OCI-LY7 (cell line): ENCODE measurements at regions not wholly inside any gene's neighbourhood (a gene's known extent, or its start where the extent isn't known, plus 50 kb on each side); places are given as distances from the start of the nearest gene placed in this dataset.

Source experiments
- BruUV-seq: library from RNA; stranded (reverse); fragments of 400-500 nt; replicated peaks from 2 replicates; lab custom pipeline; 2021; lab: Mats Ljungman, UMichigan
- CTCF ChIA-PET: fragments of 300-600 bp; sonication (Branson Sonifier 250); formaldehyde crosslinking; loops from one replicate; lab custom pipeline; 2022; ENCODE audit warnings: antibody characterized with exemption; ENCODE audit not compliant: unreplicated experiment; lab: Charles Lee
- POLR2A ChIA-PET: fragments of 300-600 bp; sonication (Branson Sonifier 250); formaldehyde crosslinking; loops from one replicate; lab custom pipeline; 2022; ENCODE audit warnings: antibody characterized with exemption; lab: Charles Lee
- DNase-seq: peaks from one replicate; pipeline ENCODE4 v3.0.0-alpha.2; 2015; ENCODE audit warnings: low spot score
- H2AFZ ChIP-seq: fragments of 200-600 bp; sonication (generic), shearing (Covaris generic); 2 replicates; pipeline ENCODE4 v1.6.1; 2014; ENCODE audit warnings: mild to moderate bottlenecking, antibody characterized with exemption, low read length, moderate library complexity
- H3K27ac ChIP-seq: fragments of 200-600 bp; sonication (generic); 2 replicates; pipeline ENCODE4 v1.5.1; 2014; ENCODE audit warnings: mixed run types, low read depth, mild to moderate bottlenecking, moderate library complexity, low read length, inconsistent platforms; ENCODE audit not compliant: poor library complexity, severe bottlenecking
- H3K36me3 ChIP-seq: fragments of 200-600 bp; sonication (generic); 2 replicates; pipeline ENCODE4 v1.6.1; 2014; ENCODE audit warnings: mild to moderate bottlenecking, antibody characterized with exemption, low read length, moderate library complexity, mixed read lengths; ENCODE audit not compliant: insufficient read depth
- H3K4me1 ChIP-seq: fragments of 200-600 bp; sonication (generic); 2 replicates; pipeline ENCODE4 v1.5.1; 2014; ENCODE audit warnings: mild to moderate bottlenecking, low read length; ENCODE audit not compliant: insufficient read depth, poor library complexity, severe bottlenecking
- H3K4me2 ChIP-seq: fragments of 200-600 bp; sonication (generic); 2 replicates; pipeline ENCODE4 v1.6.1; 2014; ENCODE audit warnings: mild to moderate bottlenecking, low read length
- H3K4me3 ChIP-seq: fragments of 200-600 bp; sonication (generic); 2 replicates; pipeline ENCODE4 v1.5.1; 2014; ENCODE audit warnings: mild to moderate bottlenecking, low read depth, low read length; ENCODE audit not compliant: poor library complexity, severe bottlenecking
- H3K79me2 ChIP-seq: fragments of 200-600 bp; sonication (generic); 2 replicates; pipeline ENCODE4 v1.6.1; 2016; ENCODE audit warnings: low read depth, mild to moderate bottlenecking, low read length, moderate library complexity, mixed read lengths; ENCODE audit not compliant: insufficient read depth
- H3K9me2 ChIP-seq: fragments of 200-600 bp; sonication (generic); 2 replicates; pipeline ENCODE4 v1.6.1; 2016; ENCODE audit warnings: mild to moderate bottlenecking, low read length, mixed read lengths; ENCODE audit not compliant: insufficient read depth
- H3K9me3 ChIP-seq: fragments of 200-600 bp; sonication (generic); 2 replicates; pipeline ENCODE4 v1.6.1; 2014; ENCODE audit warnings: mild to moderate bottlenecking, mixed run types, low read length, mixed read lengths
- H4K20me1 ChIP-seq: fragments of 200-600 bp; sonication (generic); 2 replicates; pipeline ENCODE4 v1.6.1; 2014; ENCODE audit warnings: mild to moderate bottlenecking, antibody characterized with exemption, low read length, moderate library complexity, mixed read lengths; ENCODE audit not compliant: insufficient read depth
- CTCF ChIP-seq: fragments of 200-600 bp; sonication (generic); conservative IDR thresholded peaks from 2 replicates; pipeline ENCODE4 v1.5.1; 2014; ENCODE audit warnings: mild to moderate bottlenecking, antibody characterized with exemption, low read length, moderate library complexity, mixed read lengths
- EZH2phosphoT487 ChIP-seq: fragments of 200-600 bp; sonication (generic); IDR thresholded peaks from 2 replicates; pipeline ENCODE4 v1.6.1; 2018; ENCODE audit warnings: low read depth, borderline replicate concordance, mild to moderate bottlenecking, mixed run types, antibody characterized with exemption, low read length, moderate library complexity, mixed read lengths
- intact Hi-C: fragments of 100-400 bp; cut with micrococcal nuclease; formaldehyde crosslinking; loops from one replicate; pipeline ENCODE4 v1.10.0; 2022; ENCODE audit not compliant: unreplicated experiment

- no peak for DNase-seq
- H2AFZ ChIP-seq, result no peak overlapping the region
- no peaks in the 10 kb centered on the region for H3K9me2 ChIP-seq
- no peaks in the 10 kb centered on the region for H3K4me1 ChIP-seq
- no peaks in the 10 kb centered on the region for H3K79me2 ChIP-seq
- TF ChIP-seq EZH2phosphoT487 (no peak), CTCF (no peak)
- ChIA-PET CTCF (no interaction called here), POLR2A (no interaction called here)
- no peaks in the 10 kb centered on the region for H3K9me3 ChIP-seq
- no peak overlapping the region for H3K4me3 ChIP-seq
- H3K36me3 ChIP-seq, result no peaks in the 10 kb centered on the region
- no TSS peak for BruUV-seq
- H4K20me1 ChIP-seq, result no peaks in the 10 kb centered on the region
- H3K27ac ChIP-seq, result no peak overlapping the region
- no peak overlapping the region for H3K4me2 ChIP-seq
- intact Hi-C loops, result no loop called here
Observed at GRCh38 chr11:56885177-56885576, 103.5 kb upstream of the OR5AK2 start.

- no peaks in the 10 kb centered on the region for H3K79me2 ChIP-seq
- H3K36me3 ChIP-seq, result no peaks in the 10 kb centered on the region
- H3K9me2 ChIP-seq, result no peaks in the 10 kb centered on the region
- H3K4me3 ChIP-seq, result no peak overlapping the region
- no peak overlapping the region for H3K4me2 ChIP-seq
- DNase-seq, result no peak
- CTCF ChIA-PET, result no interaction called here
- no peak overlapping the region for H2AFZ ChIP-seq
- H3K27ac ChIP-seq, result no peak overlapping the region
- no peaks in the 10 kb centered on the region for H3K9me3 ChIP-seq
- POLR2A ChIA-PET, result no interaction called here
- no peaks in the 10 kb centered on the region for H3K4me1 ChIP-seq
- H4K20me1 ChIP-seq, result no peaks in the 10 kb centered on the region
- no TSS peak for BruUV-seq
- intact Hi-C loops, result no loop called here
- no peak for TF ChIP-seq EZH2phosphoT487
- no peak for TF ChIP-seq CTCF
Observed at GRCh38 chr11:56883371-56883987, 105.2 kb upstream of the OR5AK2 start.

- Histone ChIP-seq H3K36me3 (no peaks in the 10 kb centered on the region), H2AFZ (no peak overlapping the region), H4K20me1 (no peaks in the 10 kb centered on the region), H3K4me2 (no peak overlapping the region), H3K9me2 (no peaks in the 10 kb centered on the region), H3K27ac (no peak overlapping the region), H3K9me3 (no peaks in the 10 kb centered on the region), H3K4me3 (no peak overlapping the region), H3K79me2 (no peaks in the 10 kb centered on the region), H3K4me1 (no peaks in the 10 kb centered on the region)
- ChIA-PET CTCF (no interaction called here), POLR2A (no interaction called here)
- no TSS peak for BruUV-seq
- DNase-seq, result no peak
- intact Hi-C loops, result no loop called here
- TF ChIP-seq EZH2phosphoT487 (no peak), CTCF (no peak)
Observed at GRCh38 chr11:56876621-56877275, 112.0 kb upstream of the OR5AK2 start.
